Omental fat pad (tissue), 3 donors: ENCODE measurements at regions not wholly inside any gene's neighbourhood (a gene's known extent, or its start where the extent isn't known, plus 50 kb on each side); places are given as distances from the start of the nearest gene placed in this dataset.

ENCODE experiments used
- ATAC-seq: fragments of 150-250 bp; one replicate; pipeline ENCODE4 v1.9.1; 2016; ENCODE audit warnings: mild to moderate bottlenecking, moderate library complexity; ENCODE audit not compliant: low FRiP score
- DNase-seq: peaks from one replicate; pipeline ENCODE4 v3.0.0-alpha.2; 2019; ENCODE audit warnings: low spot score
- TF ChIP-seq, protein P1 (sequence below), 3 donors: fragments of 450-650 bp; IDR thresholded peaks; one replicate each; pipeline ENCODE4 v1.5.1; 2016 to 2017; ENCODE audit warnings: antibody characterized with exemption in 3 of 3, mild to moderate bottlenecking in 3 of 3, moderate library complexity in 2 of 3

DNA sequence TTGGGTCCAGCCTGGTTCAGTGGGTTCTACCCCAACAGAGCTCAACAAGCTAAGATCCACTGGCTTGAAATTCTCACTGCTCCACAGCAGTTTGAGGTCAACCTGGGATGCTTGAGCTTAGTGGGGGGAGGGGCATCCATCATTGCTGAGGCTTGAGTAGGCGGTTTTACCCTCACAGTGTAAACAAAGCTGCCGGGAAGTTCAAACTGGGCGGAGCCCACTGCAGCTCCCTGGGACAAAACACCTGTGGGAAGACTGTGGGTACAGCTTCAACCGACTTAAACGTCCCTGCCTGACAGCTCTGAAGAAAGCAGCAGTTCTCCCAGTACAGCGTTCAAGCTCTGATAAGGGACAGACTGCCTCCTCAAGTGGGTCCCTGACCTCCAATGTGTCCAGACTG lies 1161.9 kb downstream of the UQCRFS1 start:
- TF ChIP-seq, protein P1, sequence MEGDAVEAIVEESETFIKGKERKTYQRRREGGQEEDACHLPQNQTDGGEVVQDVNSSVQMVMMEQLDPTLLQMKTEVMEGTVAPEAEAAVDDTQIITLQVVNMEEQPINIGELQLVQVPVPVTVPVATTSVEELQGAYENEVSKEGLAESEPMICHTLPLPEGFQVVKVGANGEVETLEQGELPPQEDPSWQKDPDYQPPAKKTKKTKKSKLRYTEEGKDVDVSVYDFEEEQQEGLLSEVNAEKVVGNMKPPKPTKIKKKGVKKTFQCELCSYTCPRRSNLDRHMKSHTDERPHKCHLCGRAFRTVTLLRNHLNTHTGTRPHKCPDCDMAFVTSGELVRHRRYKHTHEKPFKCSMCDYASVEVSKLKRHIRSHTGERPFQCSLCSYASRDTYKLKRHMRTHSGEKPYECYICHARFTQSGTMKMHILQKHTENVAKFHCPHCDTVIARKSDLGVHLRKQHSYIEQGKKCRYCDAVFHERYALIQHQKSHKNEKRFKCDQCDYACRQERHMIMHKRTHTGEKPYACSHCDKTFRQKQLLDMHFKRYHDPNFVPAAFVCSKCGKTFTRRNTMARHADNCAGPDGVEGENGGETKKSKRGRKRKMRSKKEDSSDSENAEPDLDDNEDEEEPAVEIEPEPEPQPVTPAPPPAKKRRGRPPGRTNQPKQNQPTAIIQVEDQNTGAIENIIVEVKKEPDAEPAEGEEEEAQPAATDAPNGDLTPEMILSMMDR (IDR thresholded peaks at IDR 0.05) = no peak
- ATAC-seq (no peak), DNase-seq (no peak)

DNA sequence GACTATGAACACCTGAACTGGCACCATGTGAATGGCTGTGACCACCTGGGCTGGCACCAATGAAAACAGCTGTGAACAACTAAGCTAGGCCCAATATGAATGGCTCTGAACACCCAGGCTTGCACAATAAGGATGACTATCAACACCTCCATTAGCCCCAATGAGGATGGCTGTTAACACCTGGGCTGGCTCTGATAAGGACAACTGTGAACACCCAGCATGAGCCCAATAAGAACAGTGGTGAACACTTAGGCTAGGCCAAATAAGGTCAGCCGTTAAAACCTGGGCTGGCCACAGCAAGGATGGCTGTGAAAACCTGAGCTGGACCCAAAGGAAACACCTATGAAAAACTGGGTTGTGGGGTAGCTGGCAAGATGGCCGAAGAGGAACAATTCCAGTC lies 1163.1 kb downstream of the UQCRFS1 start:
- TF ChIP-seq, protein P1 (IDR thresholded peaks at IDR 0.05) = no peak
- DNase-seq (no peak), ATAC-seq (no peak)

DNA sequence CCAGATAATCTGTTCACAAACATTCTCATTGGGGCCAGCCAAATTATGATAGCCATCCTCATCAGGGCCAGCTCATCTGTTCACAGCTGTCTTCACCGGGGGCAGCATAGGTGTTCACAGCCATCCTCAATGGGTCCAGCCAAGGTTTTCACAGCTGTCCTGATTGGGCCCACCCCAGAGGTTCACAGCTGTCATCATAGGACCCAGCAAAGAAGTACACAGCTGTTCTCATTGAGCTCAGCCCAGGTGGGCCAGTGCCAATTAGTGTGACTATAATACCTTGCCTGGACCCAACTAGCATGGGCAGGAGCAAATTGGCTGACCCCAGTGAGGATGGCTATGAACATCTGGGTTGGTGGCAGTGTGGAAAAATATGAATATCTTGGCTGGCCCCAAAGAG lies 1166.0 kb downstream of the UQCRFS1 start:
- TF ChIP-seq, protein P1 (IDR thresholded peaks at IDR 0.05) = no peak
- DNase-seq = no peak
- ATAC-seq = no peak

DNA sequence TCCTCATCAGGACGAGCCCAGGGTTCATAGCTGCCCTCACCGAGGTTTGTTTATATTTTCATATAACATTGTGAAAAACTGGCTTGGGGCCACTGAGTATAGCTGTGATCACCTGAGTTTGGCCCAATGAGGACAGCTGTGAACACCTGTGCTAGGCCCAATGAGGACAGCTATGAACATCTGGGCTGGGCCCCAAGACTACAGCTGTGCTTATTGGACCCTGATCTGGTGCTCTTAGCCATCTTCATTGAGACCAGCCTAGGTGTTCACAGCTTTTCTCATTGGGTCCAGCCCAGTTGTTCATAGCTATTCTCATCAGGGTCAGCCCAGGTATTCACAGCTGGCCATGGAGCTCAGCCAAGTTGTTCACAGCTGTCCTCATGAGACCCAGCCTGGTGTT lies 1167.3 kb downstream of the UQCRFS1 start:
- no peak for ATAC-seq
- TF ChIP-seq, protein P1 (IDR thresholded peaks at IDR 0.05) = no peak
- DNase-seq = no peak

DNA sequence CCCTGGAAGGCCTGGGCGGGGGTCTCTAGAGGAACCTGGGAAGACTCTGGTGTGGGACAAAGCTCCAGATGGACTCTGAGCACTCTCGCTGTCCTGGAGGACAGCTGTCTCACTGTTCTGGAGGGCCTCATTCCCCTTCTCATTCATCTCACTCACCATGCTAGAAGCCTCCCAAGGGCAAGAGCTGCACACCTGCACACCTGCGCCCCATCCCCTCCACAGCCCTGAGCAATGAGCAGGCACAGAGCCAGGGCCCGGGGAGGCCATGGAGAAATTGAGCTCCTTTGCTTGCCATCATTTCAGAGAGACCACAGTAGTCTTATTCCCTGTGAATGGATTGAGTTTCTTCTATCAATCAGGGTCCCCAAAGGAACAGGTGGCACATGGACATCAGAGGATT lies 1168.5 kb downstream of the UQCRFS1 start:
- ATAC-seq (no peak), DNase-seq (no peak)
- TF ChIP-seq, protein P1 (IDR thresholded peaks at IDR 0.05) = no peak

DNA sequence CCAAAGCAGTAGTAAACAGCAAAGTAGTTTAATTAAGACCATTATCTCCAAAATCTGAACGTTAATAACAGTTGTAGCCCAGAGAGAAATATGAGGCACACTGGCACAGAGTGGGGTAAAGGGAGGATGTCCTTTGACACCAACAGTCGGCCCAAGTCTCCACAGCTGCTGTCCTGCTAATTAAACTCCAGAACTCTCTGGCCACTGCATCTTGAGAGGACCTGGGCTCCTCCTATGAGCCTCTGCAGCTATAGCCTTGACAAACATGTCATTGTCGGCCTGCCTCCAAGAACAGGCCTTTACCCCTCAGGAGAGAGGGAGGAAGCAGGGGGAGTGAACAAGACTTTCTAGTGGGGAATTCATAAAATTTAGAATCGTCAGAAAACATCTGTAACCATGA lies 1170.4 kb downstream of the UQCRFS1 start:
- ATAC-seq (no peak), DNase-seq (no peak)
- TF ChIP-seq, protein P1 (IDR thresholded peaks at IDR 0.05) = no peak

DNA sequence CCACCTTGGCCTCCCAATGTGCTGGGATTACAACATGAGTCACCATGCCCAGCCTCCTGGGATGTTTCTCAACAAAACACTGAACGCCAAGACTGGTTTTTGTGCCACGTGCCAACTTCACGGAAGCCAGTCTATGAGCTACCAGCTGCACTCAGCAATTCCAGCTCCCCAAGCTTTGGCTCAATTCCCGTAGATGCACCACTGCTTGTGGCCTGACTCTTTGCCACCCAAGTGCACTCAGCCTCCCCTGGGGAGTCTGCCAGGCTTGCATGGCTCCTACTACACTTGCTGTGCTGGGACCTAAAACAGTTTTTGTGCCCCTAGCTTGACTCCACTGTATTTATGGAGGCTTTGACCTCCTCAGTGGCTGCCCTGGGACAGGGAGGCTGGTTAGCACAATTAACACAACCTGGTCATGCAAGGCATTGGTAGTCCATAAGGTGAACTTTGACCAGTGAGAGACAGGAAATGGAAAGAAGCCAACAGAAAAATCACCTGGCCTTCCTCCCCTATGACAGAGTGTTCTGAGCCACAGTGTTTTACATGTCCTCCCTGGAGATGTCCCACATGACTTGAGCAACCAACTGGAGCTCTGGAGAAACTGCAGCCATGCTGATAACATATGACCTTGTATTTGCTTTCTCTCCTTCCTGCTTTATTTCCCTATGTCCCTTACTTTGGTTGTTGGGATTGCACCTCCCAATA lies 1173.1 kb downstream of the UQCRFS1 start:
- no peak for ATAC-seq
- no peak for DNase-seq
- TF ChIP-seq, protein P1 (IDR thresholded peaks at IDR 0.05) = no peak
